ELR (cell line): ENCODE measurements at regions not wholly inside any gene's neighbourhood (a gene's known extent, or its start where the extent isn't known, plus 50 kb on each side); places are given as distances from the start of the nearest gene placed in this dataset.
"Not testable (repeated sequence)": the region's sequence is repeated elsewhere in the genome, so short reads cannot be mapped to it uniquely, and the experiment has no call there.

ENCODE experiments used
- DNase-seq: peaks from one replicate; pipeline ENCODE4 v3.0.0-alpha.2; 2015; ENCODE audit warnings: low read depth

- no peak for DNase-seq
Measured at GRCh38 chr18:44546954-44547353, 133.7 kb upstream of the SETBP1 start.

GRCh38 chr18:44548291-44549221, 132.1 kb upstream of the SETBP1 start:
- no peak for DNase-seq

GRCh38 chr18:44552706-44553105, 128.0 kb upstream of the SETBP1 start:
- no peak for DNase-seq

- DNase-seq = no peak
Measured at GRCh38 chr18:44556296-44556695, 124.4 kb upstream of the SETBP1 start.

GRCh38 chr18:44557616-44558151, 123.0 kb upstream of the SETBP1 start:
- no peak for DNase-seq

GRCh38 chr18:44558767-44559166, 121.9 kb upstream of the SETBP1 start:
- DNase-seq = no peak

- DNase-seq = no peak
Measured at GRCh38 chr18:44562986-44563385, 117.7 kb upstream of the SETBP1 start.

GRCh38 chr18:44564922-44565321, 115.8 kb upstream of the SETBP1 start:
- DNase-seq = no peak

GRCh38 chr18:44568342-44568741, 112.3 kb upstream of the SETBP1 start:
- DNase-seq = no peak

- peak; percentile 11 for DNase-seq
Measured at GRCh38 chr18:44568986-44569385, 111.7 kb upstream of the SETBP1 start.

GRCh38 chr18:44569391-44570055, 111.2 kb upstream of the SETBP1 start:
- no peak for DNase-seq

- peak; percentile 50 for DNase-seq
Measured at GRCh38 chr18:44579028-44579702, 101.5 kb upstream of the SETBP1 start.

- DNase-seq = no peak
Measured at GRCh38 chr18:44579745-44580144, 100.9 kb upstream of the SETBP1 start.

- no peak for DNase-seq
Measured at GRCh38 chr18:44580159-44580558, 100.5 kb upstream of the SETBP1 start.

- DNase-seq = not testable (repeated sequence)
Measured at GRCh38 chr18:44580782-44581181, 99.9 kb upstream of the SETBP1 start.

GRCh38 chr18:44582456-44582855, 98.2 kb upstream of the SETBP1 start:
- DNase-seq = no peak

- no peak for DNase-seq
Measured at GRCh38 chr18:44584900-44585299, 95.8 kb upstream of the SETBP1 start.

GRCh38 chr18:44586782-44587524, 93.7 kb upstream of the SETBP1 start:
- DNase-seq = no peak

GRCh38 chr18:44588508-44588907, 92.2 kb upstream of the SETBP1 start:
- DNase-seq = no peak

- DNase-seq = peak; percentile 62
Measured at GRCh38 chr18:44589693-44590355, 90.9 kb upstream of the SETBP1 start.
